NB4 (cell line): ENCODE measurements at regions not wholly inside any gene's neighbourhood (a gene's known extent, or its start where the extent isn't known, plus 50 kb on each side); places are given as distances from the start of the nearest gene placed in this dataset.

Experiments used
- CTCF ChIP-seq: IDR thresholded peaks from one replicate; pipeline ENCODE4 v1.5.1; 2012; ENCODE audit warnings: low read depth, low read length
- MAX ChIP-seq: IDR thresholded peaks from 2 replicates; pipeline ENCODE4 v1.6.1; 2011; ENCODE audit warnings: low read depth, low read length
- MYC ChIP-seq: IDR thresholded peaks from 2 replicates; pipeline ENCODE4 v1.6.1; 2011; ENCODE audit warnings: low read depth, low read length
- POLR2A ChIP-seq: IDR thresholded peaks from 2 replicates; pipeline ENCODE4 v1.6.1; 2011; ENCODE audit warnings: mild to moderate bottlenecking; ENCODE audit not compliant: insufficient read length; ENCODE audit errors: extremely low read depth

- TF ChIP-seq POLR2A: no peak
- no peak for TF ChIP-seq MYC
- TF ChIP-seq CTCF: no peak
- no peak for TF ChIP-seq MAX
Observed at GRCh38 chr13:62432295-62432694, 1016.6 kb upstream of the PCDH20 start.
